ENCODE measurements at regions not wholly inside any gene's neighbourhood (a gene's known extent, or its start where the extent isn't known, plus 50 kb on each side); places are given as distances from the start of the nearest gene placed in this dataset.

DNA sequence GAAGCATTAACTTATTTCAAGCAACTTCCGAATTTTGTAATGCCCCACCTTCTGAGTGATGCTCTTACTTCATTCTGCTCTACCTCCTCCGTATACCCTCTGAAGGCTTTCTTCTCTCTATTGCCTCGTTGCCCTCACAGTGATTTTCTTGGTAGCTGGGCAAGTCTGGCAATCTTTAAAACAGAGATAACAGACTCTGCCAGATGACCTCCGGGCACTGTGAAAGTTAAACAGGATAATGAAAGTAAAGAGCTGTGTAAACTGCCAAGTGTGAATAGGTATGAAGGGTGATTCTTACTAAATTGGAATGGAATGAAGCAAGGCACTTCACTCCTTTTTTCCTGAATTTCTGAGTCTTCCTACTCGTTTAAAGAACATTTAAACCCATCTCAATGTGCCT, 207.3 kb upstream of the GYPC start:
- TF ChIP-seq, protein P1, sequence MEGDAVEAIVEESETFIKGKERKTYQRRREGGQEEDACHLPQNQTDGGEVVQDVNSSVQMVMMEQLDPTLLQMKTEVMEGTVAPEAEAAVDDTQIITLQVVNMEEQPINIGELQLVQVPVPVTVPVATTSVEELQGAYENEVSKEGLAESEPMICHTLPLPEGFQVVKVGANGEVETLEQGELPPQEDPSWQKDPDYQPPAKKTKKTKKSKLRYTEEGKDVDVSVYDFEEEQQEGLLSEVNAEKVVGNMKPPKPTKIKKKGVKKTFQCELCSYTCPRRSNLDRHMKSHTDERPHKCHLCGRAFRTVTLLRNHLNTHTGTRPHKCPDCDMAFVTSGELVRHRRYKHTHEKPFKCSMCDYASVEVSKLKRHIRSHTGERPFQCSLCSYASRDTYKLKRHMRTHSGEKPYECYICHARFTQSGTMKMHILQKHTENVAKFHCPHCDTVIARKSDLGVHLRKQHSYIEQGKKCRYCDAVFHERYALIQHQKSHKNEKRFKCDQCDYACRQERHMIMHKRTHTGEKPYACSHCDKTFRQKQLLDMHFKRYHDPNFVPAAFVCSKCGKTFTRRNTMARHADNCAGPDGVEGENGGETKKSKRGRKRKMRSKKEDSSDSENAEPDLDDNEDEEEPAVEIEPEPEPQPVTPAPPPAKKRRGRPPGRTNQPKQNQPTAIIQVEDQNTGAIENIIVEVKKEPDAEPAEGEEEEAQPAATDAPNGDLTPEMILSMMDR (IDR thresholded peaks at IDR 0.05; ENCODE audit: insufficient read depth, low read length), result no peak
- DNase-seq (ENCODE audit: low read depth), result no peak
- no peak overlapping the region for H3K4me3 ChIP-seq (ENCODE audit: low read depth, low read length)

DNA sequence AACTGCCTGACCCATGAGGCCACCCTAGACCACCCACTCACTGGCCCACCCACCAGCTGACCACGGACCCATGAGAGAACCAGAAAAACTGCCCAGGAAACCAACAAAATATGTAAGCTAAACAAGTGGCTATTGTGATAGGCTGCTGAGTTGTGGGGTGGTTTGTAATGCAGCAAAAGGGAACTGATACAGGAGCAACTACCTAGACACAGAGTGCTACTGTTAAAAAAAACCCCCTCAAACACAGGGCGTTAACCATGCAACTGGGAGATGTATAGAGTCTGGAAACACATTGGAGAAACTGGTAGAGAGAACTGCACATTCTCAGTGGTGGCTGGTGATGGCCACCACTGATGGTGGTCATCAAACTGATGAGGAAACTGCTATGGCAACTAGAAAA, 206.3 kb upstream of the GYPC start:
- no peak for DNase-seq (ENCODE audit: low read depth)
- H3K4me3 ChIP-seq (ENCODE audit: low read depth, low read length), result no peak overlapping the region
- TF ChIP-seq, protein P1 (IDR thresholded peaks at IDR 0.05; ENCODE audit: insufficient read depth, low read length), result no peak

DNA sequence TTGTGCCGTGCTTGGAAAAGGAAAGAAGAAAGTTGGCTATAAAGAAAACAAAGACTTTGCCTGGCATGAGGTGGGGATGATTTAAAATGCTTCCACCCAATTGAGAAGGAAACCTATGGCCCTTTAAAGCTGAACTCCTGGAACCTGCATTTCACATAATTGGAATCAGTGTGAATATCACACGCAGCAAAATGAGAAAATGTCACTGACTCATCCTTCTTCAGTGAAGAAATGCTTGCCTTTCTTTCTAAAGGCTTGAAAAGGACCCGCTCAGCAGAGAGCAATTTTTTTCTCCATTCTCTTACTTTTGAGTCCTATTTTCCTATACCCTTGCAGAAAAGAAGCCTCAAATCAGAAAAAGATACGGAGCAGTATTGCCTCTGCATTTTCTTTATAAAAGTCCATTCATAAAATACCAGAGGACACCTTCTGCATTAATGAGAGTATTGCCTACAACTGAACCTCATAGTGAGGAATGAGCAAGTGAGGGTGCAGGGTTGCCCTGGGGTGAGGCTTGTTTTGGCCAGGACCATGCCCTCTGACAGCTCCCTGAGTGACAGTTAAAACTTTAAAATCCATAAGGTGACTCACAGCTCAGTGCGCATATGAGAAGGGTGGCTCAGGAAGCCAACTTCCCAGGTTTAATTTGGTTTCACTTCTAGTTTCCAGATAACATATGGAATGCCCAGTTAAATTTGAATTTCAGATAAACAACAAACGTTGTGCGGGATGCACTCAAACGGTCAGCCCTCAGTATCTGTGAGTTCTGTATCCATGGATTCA, 191.9 kb upstream of the GYPC start:
- H3K4me3 ChIP-seq (ENCODE audit: low read depth, low read length), result no peak overlapping the region
- TF ChIP-seq, protein P1 (IDR thresholded peaks at IDR 0.05; ENCODE audit: insufficient read depth, low read length), result no peak

DNA sequence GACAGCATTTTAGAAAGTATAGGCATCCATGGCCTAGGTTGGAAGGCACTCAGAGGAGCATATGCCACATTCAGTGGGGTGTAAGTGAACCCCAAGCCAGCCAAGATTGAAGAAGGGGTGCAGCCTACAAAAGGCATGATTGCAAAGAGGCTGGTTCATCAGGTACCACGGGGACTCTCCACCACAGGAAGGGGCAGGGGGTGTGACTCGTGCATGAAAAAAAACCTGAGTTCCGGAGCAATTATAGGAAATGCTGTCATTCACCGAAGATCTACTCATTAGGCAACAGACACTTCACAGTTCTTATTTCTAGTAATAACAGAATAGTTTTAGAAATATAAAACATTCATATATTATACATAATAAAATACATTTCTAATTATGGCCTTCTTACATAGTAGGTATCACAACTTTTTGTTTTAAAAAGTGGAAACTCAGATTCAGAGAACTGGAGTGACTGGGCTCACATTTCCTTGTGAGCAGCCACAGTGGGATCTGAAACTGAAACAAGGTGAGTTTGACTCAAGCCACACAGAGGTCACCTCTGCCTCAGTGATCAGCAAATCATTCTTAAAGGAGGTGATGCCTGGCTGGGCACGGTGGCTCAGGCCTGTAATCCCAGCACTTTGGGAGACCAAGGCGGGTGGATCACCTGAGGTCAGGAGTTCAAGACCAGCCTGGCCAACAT, 188.4 kb upstream of the GYPC start:
- TF ChIP-seq, protein P1 (IDR thresholded peaks at IDR 0.05; ENCODE audit: insufficient read depth, low read length), result no peak
- no peak for DNase-seq (ENCODE audit: low read depth)
- H3K4me3 ChIP-seq (ENCODE audit: low read depth, low read length), result no peak overlapping the region

More for the DNA sequence above, 191.9 kb upstream of the GYPC start:
- DNase-seq (ENCODE audit: low read depth), result no peak

DNA sequence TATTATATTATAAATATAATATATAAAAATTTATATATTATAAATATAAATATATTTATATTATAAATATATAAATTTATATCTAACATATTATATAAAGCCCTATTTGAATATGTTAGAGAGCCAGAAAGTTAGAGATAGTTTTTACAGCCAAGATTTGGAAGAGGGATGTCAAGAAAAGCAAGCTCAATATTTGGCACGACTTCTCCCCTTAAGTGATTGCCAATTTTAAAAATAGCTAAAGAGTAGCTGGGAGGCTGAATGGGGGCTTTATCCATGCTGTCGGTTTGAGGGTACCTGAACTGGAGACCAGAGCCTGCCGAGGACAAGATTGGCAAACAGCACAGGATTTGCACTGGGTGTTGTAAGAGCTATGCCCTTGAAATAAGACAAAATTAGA, 180.9 kb upstream of the GYPC start:
- DNase-seq (ENCODE audit: low read depth), result no peak
- H3K4me3 ChIP-seq (ENCODE audit: low read depth, low read length), result no peak overlapping the region
- TF ChIP-seq, protein P1 (IDR thresholded peaks at IDR 0.05; ENCODE audit: insufficient read depth, low read length), result no peak

DNA sequence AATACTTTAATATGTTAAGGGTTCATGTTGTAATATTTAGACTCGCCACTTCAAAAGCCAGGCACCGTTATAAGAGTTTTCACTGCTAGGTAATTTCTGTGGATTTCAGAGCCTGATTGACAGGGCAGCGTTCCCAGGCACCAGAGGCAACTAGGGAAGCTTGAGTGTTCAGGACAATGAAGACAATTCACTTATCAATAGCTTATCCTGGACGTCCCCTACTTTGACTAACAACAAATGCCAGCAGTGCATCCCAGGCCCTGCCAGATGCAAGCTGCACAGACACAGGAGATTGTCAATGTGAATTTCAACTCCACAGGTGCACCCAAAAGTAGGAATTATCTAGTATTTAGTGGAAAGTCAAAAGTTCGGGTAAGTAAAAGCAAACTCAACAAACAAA, 179.3 kb upstream of the GYPC start:
- DNase-seq (ENCODE audit: low read depth), result no peak
- TF ChIP-seq, protein P1 (IDR thresholded peaks at IDR 0.05; ENCODE audit: insufficient read depth, low read length), result no peak
- H3K4me3 ChIP-seq (ENCODE audit: low read depth, low read length), result no peak overlapping the region

All from fibroblast of the aortic adventitia (primary cell).